ENCODE measurements at regions not wholly inside any gene's neighbourhood (a gene's known extent, or its start where the extent isn't known, plus 50 kb on each side); places are given as distances from the start of the nearest gene placed in this dataset.

- TF ChIP-seq, protein P1, sequence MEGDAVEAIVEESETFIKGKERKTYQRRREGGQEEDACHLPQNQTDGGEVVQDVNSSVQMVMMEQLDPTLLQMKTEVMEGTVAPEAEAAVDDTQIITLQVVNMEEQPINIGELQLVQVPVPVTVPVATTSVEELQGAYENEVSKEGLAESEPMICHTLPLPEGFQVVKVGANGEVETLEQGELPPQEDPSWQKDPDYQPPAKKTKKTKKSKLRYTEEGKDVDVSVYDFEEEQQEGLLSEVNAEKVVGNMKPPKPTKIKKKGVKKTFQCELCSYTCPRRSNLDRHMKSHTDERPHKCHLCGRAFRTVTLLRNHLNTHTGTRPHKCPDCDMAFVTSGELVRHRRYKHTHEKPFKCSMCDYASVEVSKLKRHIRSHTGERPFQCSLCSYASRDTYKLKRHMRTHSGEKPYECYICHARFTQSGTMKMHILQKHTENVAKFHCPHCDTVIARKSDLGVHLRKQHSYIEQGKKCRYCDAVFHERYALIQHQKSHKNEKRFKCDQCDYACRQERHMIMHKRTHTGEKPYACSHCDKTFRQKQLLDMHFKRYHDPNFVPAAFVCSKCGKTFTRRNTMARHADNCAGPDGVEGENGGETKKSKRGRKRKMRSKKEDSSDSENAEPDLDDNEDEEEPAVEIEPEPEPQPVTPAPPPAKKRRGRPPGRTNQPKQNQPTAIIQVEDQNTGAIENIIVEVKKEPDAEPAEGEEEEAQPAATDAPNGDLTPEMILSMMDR (IDR thresholded peaks at IDR 0.05; ENCODE audit: poor library complexity), result no peak
- TF ChIP-seq EZH2phosphoT487 (IDR thresholded peaks at IDR 0.05; ENCODE audit: low read depth, severe bottlenecking, unreplicated experiment), result no peak
- TF ChIP-seq EZH2 (IDR thresholded peaks at IDR 0.05; ENCODE audit: borderline replicate concordance), result no peak
These were observed 315.2 kb downstream of the KCNJ2 start for GRCh38 chr17:70484496-70484895.

Measured in hepatocyte (in vitro differentiated cells).